SJSA1 (cell line): ENCODE measurements at regions not wholly inside any gene's neighbourhood (a gene's known extent, or its start where the extent isn't known, plus 50 kb on each side); places are given as distances from the start of the nearest gene placed in this dataset.
"Not testable (repeated sequence)": the region's sequence is repeated elsewhere in the genome, so short reads cannot be mapped to it uniquely, and the experiment has no call there.

Experiments used
- DNase-seq, 2 experiments: peaks; one replicate each; pipeline ENCODE4 v3.0.0-alpha.2; 2015 to 2020; ENCODE audit warnings: low spot score in 2 of 2, low read depth in 1 of 2
- H3K27ac ChIP-seq: fragments of 250-450 bp; sonication (Bioruptor Pico); 2 replicates; pipeline ENCODE4 v1.5.1; 2020; ENCODE audit warnings: mild to moderate bottlenecking, moderate library complexity
- H3K27me3 ChIP-seq: fragments of 250-450 bp; sonication (Bioruptor Pico); replicated peaks from 2 replicates; pipeline ENCODE4 v1.5.1; 2020; ENCODE audit warnings: mild to moderate bottlenecking, moderate library complexity
- H3K36me3 ChIP-seq: fragments of 250-450 bp; sonication (Bioruptor Pico); 2 replicates; pipeline ENCODE4 v1.5.1; 2020; ENCODE audit warnings: mild to moderate bottlenecking
- H3K4me1 ChIP-seq: fragments of 250-450 bp; sonication (Bioruptor Pico); replicated peaks from 2 replicates; pipeline ENCODE4 v1.6.1; 2021; ENCODE audit warnings: mild to moderate bottlenecking
- H3K4me3 ChIP-seq: fragments of 250-450 bp; sonication (Bioruptor Pico); 2 replicates; pipeline ENCODE4 v1.5.1; 2020; ENCODE audit warnings: mild to moderate bottlenecking
- H3K9me3 ChIP-seq: fragments of 250-450 bp; sonication (Bioruptor Pico); replicated peaks from 2 replicates; pipeline ENCODE4 v1.5.1; 2020; ENCODE audit warnings: mild to moderate bottlenecking

GRCh38 chr6:167208819-167209576 is 51.2 kb upstream of the GPR31 start:
- peak in 1 of 2 experiments; percentile 22 for DNase-seq
- no peak overlapping the region for H3K4me3 ChIP-seq
- no peaks in the 10 kb centered on the region for H3K27me3 ChIP-seq
- no peaks in the 10 kb centered on the region for H3K4me1 ChIP-seq
- no peak overlapping the region for H3K27ac ChIP-seq
- H3K9me3 ChIP-seq: no peaks in the 10 kb centered on the region
- no peaks in the 10 kb centered on the region for H3K36me3 ChIP-seq

GRCh38 chr6:167209577-167209975 is 51.8 kb upstream of the GPR31 start:
- Histone ChIP-seq H3K4me3 (no peak overlapping the region), H3K27ac (no peak overlapping the region), H3K27me3 (no peaks in the 10 kb centered on the region), H3K36me3 (no peaks in the 10 kb centered on the region), H3K9me3 (no peaks in the 10 kb centered on the region), H3K4me1 (no peaks in the 10 kb centered on the region)
- no peak for DNase-seq

- Histone ChIP-seq H3K36me3 (no peaks in the 10 kb centered on the region), H3K27ac (no peak overlapping the region), H3K4me1 (no peaks in the 10 kb centered on the region), H3K4me3 (no peak overlapping the region), H3K9me3 (no peaks in the 10 kb centered on the region), H3K27me3 (no peaks in the 10 kb centered on the region)
- DNase-seq: no peak
These were observed 52.9 kb upstream of the GPR31 start for GRCh38 chr6:167210375-167211294.

GRCh38 chr6:167211295-167211648 is 53.5 kb upstream of the GPR31 start:
- Histone ChIP-seq H3K4me3 (no peak overlapping the region), H3K9me3 (no peaks in the 10 kb centered on the region), H3K4me1 (no peaks in the 10 kb centered on the region), H3K36me3 (no peaks in the 10 kb centered on the region), H3K27me3 (no peaks in the 10 kb centered on the region), H3K27ac (no peak overlapping the region)
- DNase-seq: no peak

GRCh38 chr6:167211881-167212712 is 54.3 kb upstream of the GPR31 start:
- Histone ChIP-seq H3K4me3 (no peak overlapping the region), H3K36me3 (no peaks in the 10 kb centered on the region), H3K27me3 (no peaks in the 10 kb centered on the region), H3K9me3 (no peaks in the 10 kb centered on the region), H3K4me1 (no peaks in the 10 kb centered on the region), H3K27ac (no peak overlapping the region)
- DNase-seq: no peak

- Histone ChIP-seq H3K27me3 (no peaks in the 10 kb centered on the region), H3K4me1 (no peaks in the 10 kb centered on the region), H3K27ac (no peak overlapping the region), H3K9me3 (no peaks in the 10 kb centered on the region), H3K36me3 (no peaks in the 10 kb centered on the region), H3K4me3 (no peak overlapping the region)
- DNase-seq: no peak
These were observed 54.9 kb upstream of the GPR31 start for GRCh38 chr6:167212713-167213005.

- Histone ChIP-seq H3K27me3 (no peaks in the 10 kb centered on the region), H3K36me3 (no peaks in the 10 kb centered on the region), H3K4me1 (no peaks in the 10 kb centered on the region), H3K9me3 (no peaks in the 10 kb centered on the region), H3K27ac (no peak overlapping the region), H3K4me3 (no peak overlapping the region)
- no peak for DNase-seq
These were observed 56.4 kb upstream of the GPR31 start for GRCh38 chr6:167214206-167214605.

GRCh38 chr6:167215429-167216250 is 57.9 kb upstream of the GPR31 start:
- not testable (repeated sequence) for H3K36me3 ChIP-seq, H3K27me3 ChIP-seq, H3K27ac ChIP-seq, H3K4me1 ChIP-seq, H3K9me3 ChIP-seq, DNase-seq, H3K4me3 ChIP-seq

GRCh38 chr6:167216390-167217050 is 58.7 kb upstream of the GPR31 start:
- H3K4me3 ChIP-seq, H3K27ac ChIP-seq, H3K4me1 ChIP-seq, H3K36me3 ChIP-seq, DNase-seq, H3K27me3 ChIP-seq, H3K9me3 ChIP-seq: not testable (repeated sequence)

- not testable (repeated sequence) for H3K4me1 ChIP-seq, DNase-seq, H3K27me3 ChIP-seq, H3K27ac ChIP-seq, H3K36me3 ChIP-seq, H3K4me3 ChIP-seq, H3K9me3 ChIP-seq
These were observed 59.3 kb upstream of the GPR31 start for GRCh38 chr6:167217073-167217472.

- not testable (repeated sequence) for H3K27me3 ChIP-seq, H3K36me3 ChIP-seq, H3K27ac ChIP-seq, H3K9me3 ChIP-seq, H3K4me1 ChIP-seq, H3K4me3 ChIP-seq, DNase-seq
These were observed 60.4 kb upstream of the GPR31 start for GRCh38 chr6:167217951-167218759.

- not testable (repeated sequence) for H3K4me3 ChIP-seq, H3K27ac ChIP-seq
These were observed 61.3 kb upstream of the GPR31 start for GRCh38 chr6:167219079-167219478.

More at GRCh38 chr6:167219079-167219478, 61.3 kb upstream of the GPR31 start:
- H3K36me3 ChIP-seq, H3K4me1 ChIP-seq, H3K27me3 ChIP-seq, H3K9me3 ChIP-seq, DNase-seq: not testable (repeated sequence)
